GM23338 (cell line): ENCODE measurements at regions not wholly inside any gene's neighbourhood (a gene's known extent, or its start where the extent isn't known, plus 50 kb on each side); places are given as distances from the start of the nearest gene placed in this dataset.

Source experiments
- CREB1 ChIP-seq: fragments of 250-450 bp; sonication (Bioruptor Pico); IDR thresholded peaks from 2 replicates; pipeline ENCODE4 v1.5.0; 2020; ENCODE audit warnings: low read depth, mild to moderate bottlenecking, moderate library complexity
- TF ChIP-seq, protein P1 (sequence below), 2 experiments: fragments of 200-600 bp in 1 of 2; sonication (generic) in 1 of 2; conservative IDR thresholded peaks; 2 replicates each; pipeline versions ENCODE4 v1.5.1 to v1.6.1; 2016 to 2017; ENCODE audit warnings: antibody characterized with exemption in 2 of 2, low read depth in 2 of 2, mild to moderate bottlenecking in 2 of 2, moderate library complexity in 1 of 2

DNA sequence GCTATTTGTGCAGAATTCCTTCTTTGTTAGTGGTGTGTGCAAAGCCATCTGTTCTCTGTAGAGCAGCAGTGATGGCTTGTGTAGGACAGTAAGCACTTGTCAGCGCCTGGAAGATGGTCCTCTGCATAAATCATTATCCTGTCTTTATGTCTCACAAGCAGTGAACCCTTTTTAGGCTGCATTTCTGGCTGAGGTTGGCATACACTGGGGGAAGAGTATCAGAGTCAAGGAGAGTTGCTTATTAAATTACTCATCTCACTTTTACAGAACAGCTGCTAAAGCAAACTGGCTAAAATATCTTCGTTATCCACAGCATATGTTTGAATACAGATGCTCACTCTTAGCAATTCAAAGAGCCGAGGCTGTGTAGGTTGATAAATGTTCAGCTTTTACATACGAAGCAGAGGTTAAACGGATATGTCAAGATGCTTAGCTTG is 54.6 kb upstream of the NCAM2 start:
- TF ChIP-seq, protein P1, sequence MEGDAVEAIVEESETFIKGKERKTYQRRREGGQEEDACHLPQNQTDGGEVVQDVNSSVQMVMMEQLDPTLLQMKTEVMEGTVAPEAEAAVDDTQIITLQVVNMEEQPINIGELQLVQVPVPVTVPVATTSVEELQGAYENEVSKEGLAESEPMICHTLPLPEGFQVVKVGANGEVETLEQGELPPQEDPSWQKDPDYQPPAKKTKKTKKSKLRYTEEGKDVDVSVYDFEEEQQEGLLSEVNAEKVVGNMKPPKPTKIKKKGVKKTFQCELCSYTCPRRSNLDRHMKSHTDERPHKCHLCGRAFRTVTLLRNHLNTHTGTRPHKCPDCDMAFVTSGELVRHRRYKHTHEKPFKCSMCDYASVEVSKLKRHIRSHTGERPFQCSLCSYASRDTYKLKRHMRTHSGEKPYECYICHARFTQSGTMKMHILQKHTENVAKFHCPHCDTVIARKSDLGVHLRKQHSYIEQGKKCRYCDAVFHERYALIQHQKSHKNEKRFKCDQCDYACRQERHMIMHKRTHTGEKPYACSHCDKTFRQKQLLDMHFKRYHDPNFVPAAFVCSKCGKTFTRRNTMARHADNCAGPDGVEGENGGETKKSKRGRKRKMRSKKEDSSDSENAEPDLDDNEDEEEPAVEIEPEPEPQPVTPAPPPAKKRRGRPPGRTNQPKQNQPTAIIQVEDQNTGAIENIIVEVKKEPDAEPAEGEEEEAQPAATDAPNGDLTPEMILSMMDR (conservative IDR thresholded peaks at IDR 0.05; ENCODE audit: low read depth in 2 of 2): no peak
- TF ChIP-seq CREB1 (CRISPR knock-in tag): no peak
